Stimulated activated CD8-positive, alpha-beta memory T cell treated with anti-CD3 and anti-CD28 coated beads, Interleukin-7, amount 100 ng/mL, for 4 hours (primary cell): ENCODE measurements at regions not wholly inside any gene's neighbourhood (a gene's known extent, or its start where the extent isn't known, plus 50 kb on each side); places are given as distances from the start of the nearest gene placed in this dataset.

ENCODE experiments used
- DNase-seq, 2 donors: peaks; one replicate each; pipeline ENCODE4 v3.0.0-alpha.2; 2020; ENCODE audit warnings: low read depth in 2 of 2

DNA sequence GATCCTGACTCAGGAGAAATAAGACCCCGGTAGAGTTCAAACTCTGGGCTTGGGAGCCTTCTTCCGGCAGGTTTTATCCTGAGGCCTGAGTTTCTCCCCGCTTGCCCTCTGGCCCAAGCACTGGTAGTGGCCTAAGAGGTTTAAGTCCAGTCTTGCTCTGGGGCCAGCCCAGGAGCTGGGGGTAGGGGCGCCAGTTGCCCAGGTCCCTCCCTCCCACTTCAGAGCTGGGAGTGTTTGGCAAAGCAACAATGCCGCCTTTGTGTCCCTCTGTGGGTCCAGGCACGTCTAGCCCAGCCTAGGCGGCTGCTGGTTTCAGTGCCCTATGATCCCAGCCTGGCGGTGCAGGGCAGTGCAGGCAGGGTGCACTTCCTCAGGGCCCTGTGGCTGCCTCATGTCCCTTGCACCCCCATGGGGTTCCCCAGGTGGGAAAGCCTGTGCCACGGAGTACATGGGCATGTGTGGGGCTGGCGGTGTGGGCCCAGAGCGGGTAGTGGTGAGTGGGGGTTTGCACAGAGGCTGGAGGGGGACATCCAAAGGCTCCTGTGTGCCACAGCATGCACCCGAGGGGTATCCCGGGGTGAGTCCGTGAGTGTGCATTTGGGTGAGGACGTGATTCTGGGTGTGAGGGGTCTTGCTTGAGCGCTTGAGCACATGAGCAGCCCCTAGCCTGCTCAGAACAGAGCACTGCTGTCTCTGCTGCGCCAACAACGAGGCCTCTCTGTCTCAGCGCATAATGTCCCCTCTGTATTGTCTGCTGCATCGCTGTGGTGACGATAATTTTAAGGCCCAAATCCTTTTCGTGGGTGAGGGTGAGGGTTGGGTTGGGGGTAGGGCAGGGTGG, 61.7 kb upstream of the PSD2 start:
- no peak for DNase-seq

DNA sequence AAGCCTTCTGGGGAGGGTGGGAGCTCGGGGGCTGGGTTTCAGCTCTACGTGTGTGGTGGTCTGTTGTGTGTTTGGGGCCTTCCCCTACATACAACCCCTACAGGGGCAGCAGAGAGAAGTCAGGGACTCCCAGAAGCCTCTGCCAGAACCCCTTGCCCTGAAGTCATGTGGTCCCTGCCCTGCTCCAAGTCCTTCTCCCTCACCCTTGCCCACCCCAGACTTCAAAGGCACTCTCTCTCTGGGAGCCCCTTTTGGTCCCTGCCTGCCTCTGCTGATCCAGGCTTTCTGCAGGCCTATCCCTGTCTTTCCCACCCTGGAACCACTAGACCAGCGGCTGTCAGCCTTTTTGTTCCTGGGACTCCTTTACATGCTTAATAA, 61.1 kb upstream of the PSD2 start:
- no peak for DNase-seq

DNA sequence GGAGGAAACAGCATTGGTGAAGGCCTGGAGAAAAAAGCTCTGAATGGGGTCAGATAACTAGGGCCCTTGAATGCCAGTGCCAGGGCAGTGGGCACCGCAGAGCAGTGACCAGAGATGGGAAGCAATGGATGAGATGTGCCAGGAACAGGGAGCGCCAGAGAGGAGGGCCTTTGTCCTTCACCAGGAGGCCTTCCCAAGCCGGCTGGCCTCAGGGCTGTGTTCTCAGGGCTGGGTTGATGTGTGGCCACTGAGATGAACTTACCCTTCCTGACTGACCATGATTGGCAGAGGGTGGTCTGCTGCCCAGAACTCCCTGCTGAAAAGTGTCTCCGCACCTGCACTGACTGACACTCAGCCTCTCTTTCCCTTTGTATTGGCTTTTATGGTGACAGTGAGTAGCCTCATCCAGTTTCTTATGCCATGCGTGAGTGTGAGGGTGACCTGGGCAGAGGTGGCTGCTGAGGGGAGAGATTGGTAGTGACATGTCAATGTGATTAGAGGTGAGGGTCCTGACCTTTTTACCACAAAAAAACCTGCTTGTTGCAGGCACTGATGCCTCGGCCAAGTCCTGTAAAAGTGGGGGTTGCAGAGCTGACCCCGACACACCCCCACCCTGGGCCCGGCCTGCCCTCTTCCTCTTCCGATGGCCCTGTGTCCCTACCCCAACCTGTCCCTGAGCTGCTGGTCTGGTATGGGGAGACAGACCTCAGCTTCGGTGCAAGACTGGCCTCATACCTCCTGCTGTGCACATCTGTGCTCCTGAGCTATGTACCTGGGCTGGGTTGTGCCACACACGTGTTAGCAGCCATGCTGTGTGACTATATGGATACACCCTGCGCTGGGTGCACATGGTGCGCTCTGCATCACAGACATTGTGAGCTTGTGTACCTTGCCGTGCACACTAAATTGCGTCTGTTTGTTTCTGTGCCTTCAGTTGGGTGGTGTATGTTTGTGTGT, 57.1 kb upstream of the PSD2 start:
- no peak for DNase-seq

DNA sequence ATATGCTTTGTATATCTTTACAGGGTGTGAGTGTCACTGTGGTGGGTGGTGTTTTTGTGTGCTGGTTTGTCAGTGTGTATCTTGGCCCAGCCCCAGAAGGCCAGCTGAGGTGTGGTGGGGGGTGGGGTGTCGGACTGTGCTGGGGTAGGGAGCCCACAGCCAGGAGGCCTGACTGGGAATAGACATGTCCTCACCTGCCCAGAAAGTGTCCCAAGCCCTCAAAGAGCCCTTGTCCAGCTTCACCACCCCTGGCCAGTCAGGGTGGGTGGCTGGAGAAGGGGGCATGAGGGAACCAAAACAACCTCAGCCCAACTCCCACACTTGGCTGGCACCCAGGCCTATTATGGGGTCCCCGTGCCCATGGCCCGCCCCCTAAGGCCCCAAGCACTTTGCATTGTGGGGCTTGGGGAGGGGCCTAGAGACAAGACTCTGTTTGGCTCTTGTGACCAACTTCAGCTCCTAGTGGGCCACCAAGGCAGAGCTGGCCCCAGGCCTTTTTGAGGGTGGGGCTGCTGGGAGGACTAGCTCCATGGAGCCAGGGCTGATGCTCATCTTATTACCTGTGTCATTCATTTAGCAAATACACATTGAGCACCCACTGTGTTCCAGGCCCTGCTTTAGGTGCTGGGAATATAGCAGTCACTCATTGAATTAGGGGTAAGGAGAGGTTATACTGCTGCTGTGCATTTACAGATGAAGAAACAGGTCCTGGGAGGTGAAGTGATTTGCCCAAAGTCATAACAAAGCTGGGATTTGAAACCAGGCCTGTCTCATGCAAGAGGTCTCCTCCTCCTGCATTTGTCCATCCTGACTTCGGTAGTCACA, 56.2 kb upstream of the PSD2 start:
- DNase-seq: no peak

DNA sequence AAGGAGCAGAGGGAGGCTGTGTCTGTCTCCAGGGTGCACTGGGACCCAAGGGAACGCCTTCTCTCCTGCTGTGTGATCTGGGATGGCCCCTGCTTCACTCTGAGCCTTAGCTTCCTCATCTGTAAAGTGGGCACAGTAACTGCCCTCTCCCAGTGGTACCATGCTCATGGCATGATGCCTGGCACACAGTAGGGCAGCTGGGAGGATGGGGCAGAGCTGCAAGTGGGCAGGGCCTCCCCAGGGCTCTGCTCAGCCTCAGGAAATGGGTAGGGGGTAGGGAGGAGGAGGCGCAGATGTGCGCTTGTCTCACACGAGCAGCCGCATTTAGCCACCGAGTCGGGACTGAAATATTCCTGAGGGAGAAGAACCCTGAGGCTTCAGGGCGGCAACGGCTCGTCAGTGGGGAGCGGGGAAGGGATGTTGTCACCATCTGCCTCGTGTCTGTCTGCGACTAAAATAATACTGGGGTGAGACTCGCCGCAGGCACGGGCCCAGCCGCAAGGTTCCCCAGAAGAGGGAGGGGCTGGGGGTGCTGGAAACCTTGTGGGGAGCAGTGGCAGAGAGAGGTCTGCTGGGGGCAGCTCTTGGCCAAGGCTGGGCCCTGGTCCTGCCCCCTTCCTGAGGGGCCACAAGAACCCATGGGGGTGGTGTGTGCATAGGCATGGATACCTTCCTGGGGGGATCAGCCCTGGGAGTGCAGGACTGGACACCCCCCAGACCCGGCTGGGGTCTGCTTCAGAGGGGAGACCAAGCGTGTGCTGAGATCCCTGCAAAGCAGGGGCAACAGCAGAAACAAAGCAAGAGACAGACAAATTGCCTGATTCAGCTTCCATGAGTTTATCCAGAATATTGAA, 55.2 kb upstream of the PSD2 start:
- no peak for DNase-seq

DNA sequence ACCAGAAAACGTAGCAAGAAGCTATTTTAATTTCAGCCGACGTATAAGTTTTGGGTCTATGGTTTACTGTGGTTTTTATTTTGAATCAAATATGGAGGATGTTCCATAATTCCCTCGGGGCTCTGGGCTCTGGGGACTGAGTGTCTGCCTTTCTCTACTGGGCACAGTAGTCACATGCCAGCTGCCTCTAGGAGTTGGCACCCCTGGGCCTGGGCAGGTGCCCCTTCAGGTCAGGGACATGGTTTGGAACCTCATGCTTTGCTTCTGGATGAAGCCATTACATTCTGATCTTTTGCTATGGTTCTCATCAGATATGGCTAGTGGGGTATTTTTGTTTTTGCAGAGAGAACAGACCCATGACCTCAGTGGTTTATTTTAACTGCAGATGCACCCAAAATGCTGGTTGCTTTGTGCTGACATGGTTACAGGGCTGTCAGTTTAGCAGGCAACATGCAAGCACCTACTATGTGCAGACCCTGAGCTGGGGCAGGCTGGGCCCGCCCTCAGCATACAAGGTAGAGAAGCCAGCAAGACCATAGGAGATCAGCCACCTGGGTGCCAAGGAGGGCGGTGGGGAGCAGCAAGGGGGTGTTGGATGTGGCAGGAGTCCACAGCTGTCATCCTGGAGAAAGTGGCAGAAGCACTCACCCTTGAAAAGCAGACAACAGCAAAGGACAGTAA, 54.5 kb upstream of the PSD2 start:
- DNase-seq: no peak

DNA sequence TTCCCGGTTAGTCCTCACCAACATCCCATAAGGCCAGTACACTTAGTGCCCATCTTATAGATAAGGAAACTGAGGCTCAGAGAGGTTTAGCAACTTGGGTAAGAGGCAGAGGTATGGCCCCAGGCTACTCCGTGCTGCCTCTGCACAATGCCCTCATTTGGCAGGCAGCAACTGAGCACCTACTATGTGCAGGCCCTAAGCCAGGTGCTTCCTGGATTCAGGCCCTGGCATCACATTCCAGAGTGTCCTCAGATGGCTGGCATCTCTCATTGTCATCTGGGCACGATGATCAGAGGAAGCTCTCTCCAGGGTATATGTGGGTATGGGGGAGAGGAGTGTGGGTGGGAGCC, 53.8 kb upstream of the PSD2 start:
- no peak for DNase-seq

DNA sequence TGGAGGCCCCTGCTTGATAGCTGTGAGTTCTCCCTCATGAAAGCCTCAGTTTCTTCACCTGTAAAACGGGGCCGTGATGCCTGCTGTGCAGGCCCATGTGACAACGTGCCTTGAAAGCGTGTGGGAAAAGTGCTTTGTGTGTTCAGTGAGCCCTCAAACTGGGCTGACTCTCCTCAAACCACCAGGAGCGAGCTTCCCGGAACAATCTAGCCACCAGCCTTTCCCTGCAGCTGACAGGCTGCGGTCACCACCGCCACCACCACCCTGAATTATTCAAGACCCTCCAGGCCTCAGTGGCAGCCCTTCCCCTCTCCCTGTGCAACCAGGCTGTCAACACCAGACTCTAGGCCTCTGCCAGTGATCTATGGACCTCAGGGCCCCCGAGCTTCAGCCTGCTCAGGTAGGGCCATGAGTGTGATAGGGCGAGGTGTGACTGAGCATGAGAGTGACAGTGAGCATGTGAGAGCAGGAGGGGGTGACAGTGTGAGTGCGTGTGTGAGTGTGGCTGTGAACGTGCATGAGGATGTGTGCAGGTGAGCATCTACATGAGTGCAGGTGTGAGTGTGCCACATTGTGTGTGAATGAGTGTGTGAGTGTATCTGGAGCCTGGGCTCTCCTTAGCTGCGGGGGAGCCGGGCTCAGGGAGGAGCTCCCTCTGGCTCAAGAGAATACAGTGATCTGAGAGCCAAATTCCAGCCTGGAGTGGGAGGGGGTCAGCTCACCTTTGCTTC, 53.3 kb upstream of the PSD2 start:
- no peak for DNase-seq

DNA sequence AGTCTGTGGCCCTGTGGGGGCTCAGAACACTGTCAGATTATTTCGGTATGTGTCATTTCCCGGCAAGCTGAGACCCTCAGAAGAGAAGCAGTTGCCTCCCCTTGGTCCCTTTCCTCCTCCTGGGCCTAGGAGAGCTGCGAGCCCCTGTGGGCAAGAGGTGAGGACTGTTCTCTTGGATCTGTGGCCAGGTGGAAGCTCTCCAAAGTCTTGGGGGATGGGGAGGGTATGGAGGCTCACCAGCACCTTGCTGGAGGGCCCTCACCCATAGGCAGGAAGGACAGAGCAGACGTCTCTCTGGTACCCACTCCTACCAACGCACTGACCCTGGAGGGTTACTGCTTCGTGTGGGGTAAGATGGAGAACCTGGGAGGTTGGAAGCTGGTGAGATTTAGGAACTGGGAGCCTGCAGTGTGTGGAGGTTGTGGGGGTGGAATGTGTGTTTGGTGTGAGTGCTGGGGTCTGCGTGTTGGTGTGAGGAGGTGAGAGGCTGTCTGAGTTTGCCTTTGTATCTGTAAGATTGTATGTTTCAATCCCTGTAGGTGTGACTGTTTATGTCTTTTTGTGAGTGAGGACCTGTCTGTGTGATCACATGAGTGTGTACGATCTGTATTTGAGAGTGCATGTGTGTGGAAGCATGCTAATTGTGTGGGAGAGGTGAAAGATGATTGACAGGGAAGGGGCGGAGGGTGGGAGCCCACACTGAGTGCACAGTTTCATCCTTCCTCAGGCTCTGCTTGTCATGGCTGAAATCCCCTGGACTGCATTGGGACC, 52.4 kb upstream of the PSD2 start:
- no peak for DNase-seq

DNA sequence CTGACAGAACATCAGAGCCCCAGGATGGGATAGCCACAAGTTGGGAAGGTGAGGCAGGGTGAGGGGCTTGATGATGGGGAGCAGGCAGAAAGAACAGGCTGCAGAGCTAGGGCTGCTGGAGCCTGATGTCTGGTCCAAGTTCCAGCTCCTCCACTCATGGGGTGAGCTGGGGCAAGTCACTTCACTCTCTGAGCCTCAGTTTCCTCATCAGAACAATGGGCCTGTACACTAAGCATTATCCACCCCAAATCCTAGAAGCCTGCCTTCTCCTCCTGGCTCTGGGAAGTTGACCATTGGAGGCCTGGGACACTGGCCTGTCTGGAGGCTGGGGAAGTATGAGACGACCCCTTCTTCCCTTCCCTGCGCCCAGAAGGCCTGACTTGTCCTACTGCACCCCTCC, 51.8 kb upstream of the PSD2 start:
- DNase-seq: no peak

DNA sequence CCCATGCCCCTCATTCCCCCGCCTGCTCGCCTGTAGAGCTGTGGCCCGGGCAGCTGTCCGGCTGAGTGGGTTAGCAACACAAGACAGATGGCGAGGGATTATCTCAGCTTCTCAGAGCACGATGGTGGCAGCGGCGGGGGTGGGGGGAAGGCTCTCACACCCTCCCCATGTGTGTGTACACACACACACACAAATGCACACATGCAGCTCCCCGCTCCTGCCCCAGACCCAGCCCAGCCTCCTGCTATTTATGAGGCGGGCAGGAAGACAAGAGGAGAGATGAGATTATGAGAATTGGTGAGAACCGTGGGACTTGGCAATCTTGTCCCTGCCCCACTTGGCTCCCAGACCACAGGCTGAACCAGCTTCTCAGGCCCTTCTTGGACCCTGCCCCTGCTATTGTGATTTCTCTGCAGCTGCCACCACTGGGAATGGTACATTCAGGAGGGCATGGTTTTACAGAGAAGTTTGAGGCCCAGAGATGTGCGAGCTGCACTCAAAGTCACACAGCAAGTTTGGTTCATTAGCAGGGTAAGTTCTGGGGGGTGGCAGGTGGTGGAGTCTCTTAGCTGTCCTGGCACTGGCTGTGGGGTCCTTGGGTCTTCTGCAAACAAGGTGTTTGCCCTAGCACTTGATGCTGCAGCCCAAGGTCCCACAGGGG, 51.0 kb upstream of the PSD2 start:
- DNase-seq: no peak

DNA sequence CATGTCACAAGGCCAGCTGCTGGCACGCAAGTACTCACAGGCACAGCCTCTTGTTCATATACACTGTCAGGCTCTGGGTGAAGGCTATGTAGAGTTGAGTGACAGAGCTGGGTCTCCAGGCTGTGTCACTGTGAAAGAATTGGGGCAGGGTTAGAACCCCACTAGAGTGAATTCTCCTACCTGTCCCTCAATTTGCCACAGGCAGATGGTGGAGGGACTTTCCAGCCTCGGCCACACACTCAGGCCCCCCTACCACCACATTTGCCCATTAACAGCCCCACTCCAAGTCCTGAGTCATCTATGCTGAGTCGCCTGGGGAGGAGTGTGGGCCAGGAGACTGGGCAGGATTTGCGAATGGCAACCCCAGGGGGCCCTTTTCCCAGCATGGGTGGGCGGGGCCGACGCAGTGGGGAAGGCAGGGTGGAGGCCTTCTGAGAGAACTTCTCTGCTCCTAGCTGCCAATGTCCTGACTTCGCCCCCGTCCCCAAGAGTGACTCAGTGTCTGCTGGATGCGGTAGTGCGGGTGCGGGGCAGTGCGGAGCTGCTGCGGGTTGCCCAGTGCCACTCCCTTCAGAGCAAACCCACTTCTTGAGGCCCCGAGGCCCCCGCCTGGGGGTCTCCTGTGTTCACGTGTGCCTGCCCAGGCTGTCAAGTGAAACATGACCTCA, 50.3 kb upstream of the PSD2 start:
- peak in 1 of 2 donors; percentile 30 for DNase-seq

DNA sequence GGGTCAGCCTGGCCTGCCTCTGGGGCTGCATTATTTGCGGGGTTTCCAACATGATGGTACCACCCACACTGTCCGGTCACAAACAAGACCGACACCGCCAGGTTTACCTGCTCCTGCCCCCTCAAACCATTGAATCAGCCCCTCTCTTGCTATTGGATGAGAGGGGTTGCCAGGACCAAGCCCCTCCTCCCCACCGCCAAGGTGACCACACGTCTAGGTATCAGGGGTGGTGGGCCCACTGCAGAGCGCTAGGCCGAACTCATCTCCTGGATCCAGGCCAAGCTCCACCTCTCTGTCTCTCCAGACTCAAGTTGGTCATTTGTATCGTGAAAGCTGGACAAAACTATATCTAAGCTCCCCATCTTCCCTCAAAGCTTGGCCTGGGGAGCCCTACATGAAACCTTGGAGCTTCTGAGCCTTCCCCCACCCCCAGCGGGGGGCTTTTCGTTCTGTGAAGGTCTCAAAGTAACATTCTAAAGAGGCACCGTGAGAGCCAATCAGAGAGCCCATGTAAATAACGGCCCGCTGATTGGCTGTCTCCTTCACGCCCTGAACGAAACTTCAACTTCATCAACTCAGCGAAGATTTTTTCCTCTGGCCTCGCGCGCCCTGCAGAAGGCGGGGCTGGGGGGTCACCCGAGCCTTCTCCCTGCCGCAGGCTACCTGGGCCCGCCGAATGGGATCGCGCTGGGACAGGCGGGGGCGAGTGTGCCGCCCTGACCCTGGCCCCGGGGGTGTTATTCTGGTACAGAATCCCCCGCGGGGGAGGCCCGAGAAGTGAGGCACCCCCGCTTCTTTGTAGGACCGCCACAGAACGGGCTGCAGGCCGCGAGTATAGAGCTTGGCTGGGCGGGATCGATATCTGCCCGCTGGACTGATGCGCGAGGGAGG, 49.6 kb upstream of the PSD2 start:
- peak; percentile 27 to 53 for DNase-seq
